Tibial nerve (tissue), 4 donors: ENCODE measurements at regions not wholly inside any gene's neighbourhood (a gene's known extent, or its start where the extent isn't known, plus 50 kb on each side); places are given as distances from the start of the nearest gene placed in this dataset.

Experiments
- CTCF ChIP-seq, 5 experiments: fragments of 200-600 bp in 3 of 5; fragments of 450-650 bp in 2 of 5; sonication (generic) in 3 of 5; IDR thresholded peaks; one replicate each; pipeline ENCODE4 v1.5.1; 2016 to 2019; ENCODE audit warnings: antibody characterized with exemption in 5 of 5, mild to moderate bottlenecking in 3 of 5, moderate library complexity in 2 of 5
- EP300 ChIP-seq, 2 donors: sonication (generic); formaldehyde crosslinking; IDR thresholded peaks; one replicate each; pipeline ENCODE4 v1.6.1; 2017; ENCODE audit warnings: antibody characterized with exemption in 2 of 2, mild to moderate bottlenecking in 1 of 2
- POLR2A ChIP-seq, 2 donors: fragments of 450-650 bp; IDR thresholded peaks; one replicate each; pipeline ENCODE4 v1.6.1; 2017; ENCODE audit warnings: antibody characterized with exemption in 2 of 2, mild to moderate bottlenecking in 2 of 2, moderate library complexity in 2 of 2

- TF ChIP-seq CTCF (IDR thresholded peaks at IDR 0.05) (no peak), POLR2A (IDR thresholded peaks at IDR 0.05) (no peak), EP300 (IDR thresholded peaks at IDR 0.05) (no peak)
Observed at GRCh38 chr3:167054926-167055325, 325.2 kb downstream of the ZBBX start.
